ENCODE measurements at regions not wholly inside any gene's neighbourhood (a gene's known extent, or its start where the extent isn't known, plus 50 kb on each side); places are given as distances from the start of the nearest gene placed in this dataset.

DNA sequence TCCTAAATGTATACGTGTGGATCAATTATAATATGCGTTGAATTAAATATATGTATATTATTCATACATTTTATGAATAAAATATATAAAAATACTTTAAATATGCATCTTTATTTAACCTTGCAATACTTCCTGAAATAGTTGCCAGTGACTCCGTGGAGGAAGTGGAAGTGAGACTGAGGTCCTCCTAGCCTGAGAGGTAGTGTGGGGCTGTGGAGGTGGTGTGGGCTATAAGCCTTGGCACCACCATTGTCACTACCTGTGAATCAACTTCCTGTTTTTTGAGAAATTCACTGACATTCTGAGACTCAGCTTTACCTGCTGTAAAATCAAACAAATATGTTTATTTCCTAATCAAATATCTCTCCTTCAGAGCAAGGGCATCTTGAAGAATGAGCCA is 514.2 kb downstream of the VRK1 start:
- no peak for DNase-seq

DNA sequence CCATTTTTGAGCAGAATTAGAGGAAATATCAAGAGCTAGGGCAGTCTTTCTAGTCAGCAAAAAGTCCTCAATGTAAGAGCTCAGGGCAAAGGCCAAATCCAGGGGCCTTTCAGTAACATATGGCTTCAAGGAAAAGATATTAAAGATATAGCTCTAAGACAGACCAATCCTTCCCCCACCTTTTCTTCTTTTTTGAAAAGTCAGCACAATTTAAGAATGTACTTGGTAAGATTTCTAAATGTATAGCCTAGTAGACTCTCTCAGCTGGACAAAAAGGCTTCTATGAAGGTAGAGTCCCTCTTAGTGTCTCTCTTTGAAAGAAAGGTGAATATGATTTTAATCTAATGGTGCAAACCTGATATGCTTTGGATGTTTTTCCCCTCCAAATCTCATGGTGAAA is 515.7 kb downstream of the VRK1 start:
- no peak for DNase-seq

DNA sequence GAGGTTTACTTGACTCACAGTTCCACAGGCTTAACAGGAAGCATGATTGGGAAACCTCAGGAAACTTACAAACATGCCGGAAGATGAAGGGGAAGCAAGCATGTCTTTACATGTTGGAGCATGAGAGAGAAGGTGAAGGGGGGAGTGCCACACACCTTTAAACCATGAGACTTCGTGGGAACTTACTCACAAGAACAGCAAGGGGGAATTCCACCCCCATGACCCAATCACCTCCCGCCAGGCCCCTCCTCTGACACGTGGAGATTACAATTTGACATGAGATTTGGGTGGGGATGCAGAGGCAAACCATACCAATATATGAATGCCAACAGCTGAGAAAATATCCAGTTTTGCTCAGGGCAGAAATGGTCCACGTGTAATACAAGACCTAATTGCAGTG is 518.6 kb downstream of the VRK1 start:
- DNase-seq: no peak

DNA sequence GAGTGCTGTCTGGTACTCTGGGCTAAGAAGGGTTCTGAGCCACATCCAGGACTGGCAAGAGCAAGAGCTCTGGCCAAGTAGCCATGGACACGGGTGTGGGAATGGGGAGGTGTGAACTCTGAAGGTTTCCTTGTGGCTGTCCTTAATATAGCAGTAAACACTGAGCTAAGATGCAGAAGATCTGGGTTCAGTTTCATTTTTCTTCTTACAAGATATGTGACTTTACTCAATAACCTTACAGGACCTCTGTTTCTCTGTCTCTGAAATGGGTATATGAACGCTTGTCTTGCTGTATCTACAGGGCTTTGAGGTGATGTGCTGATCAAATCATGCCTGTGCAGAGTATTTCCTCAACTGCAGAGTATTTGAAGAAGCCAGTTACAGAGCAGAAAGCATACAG is 521.2 kb downstream of the VRK1 start:
- DNase-seq: no peak

DNA sequence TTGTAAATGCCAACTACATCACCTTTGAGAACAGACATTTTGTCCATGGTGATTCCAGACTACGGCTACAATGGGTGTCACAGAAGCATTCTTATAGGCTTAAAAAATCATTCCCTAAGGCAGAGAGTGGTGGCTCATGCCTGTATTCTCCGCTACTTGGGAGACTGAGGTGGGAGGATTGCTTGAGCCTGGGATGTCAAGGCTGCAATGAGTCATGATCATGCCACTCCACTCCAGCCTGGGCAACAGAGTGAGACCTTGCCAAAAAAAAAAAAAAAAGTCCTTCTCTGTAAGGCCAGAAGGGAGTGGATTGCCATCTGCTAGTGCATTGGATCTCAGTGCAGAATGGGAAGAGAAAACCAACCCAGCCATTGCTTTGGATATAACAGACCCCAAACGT is 522.5 kb downstream of the VRK1 start:
- DNase-seq: no peak

DNA sequence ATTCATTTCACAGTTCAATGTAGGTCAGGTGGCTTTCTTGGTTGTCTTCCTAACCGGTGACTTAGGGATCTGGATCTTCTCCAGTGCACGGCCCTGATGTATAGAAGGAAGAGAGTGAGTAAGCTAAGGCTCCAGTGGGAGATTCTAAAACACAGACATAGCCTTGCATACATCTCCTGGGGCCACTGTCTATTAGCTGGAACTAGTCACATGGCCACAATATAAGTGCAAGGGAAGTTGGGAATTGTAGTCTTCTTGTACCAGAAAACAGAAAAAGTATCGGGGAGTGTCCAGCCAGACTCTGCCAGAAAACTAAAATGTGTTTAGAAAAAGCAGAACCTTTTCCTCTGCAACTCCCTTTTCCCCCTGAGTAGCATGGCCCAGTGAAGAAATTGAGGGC is 531.6 kb downstream of the VRK1 start:
- DNase-seq: no peak

DNA sequence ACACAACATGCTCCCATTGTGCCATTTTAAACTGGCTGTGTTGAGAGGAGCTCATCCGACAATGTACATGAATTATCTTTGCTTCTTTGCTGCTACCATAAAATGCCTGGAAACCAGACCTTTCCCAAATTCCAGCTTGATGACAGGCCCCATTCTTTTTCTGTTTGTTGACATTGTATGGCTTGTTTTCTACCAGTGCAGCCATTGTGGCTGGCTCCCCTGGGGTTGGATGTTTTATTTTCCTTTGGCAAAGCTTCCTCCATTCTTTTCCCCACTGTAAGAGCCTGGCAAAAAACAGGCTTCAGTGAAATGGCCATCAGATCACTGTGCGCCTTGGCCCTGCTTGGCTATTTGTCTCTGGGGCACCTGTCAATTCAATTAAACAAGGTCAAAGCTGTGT is 532.5 kb downstream of the VRK1 start:
- no peak for DNase-seq

DNA sequence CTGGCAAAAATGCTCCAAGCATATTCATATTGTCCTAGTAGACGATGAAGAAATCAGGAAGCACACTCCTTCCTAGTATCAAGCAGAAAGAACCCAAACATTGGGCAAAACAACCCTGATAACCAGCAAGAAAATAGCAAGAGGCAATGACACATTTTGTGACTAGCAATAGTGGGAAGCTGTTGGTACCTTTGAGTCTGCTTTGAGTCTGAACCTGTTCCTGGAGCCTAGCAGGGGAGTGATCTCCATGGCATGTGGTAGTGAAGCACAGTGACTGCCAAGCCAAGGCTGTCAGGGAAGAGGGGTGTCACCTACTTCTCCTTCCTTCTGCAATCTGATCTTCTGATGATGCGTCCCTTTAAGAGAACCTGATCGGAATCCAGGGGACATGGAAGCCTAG is 533.9 kb downstream of the VRK1 start:
- DNase-seq: no peak

DNA sequence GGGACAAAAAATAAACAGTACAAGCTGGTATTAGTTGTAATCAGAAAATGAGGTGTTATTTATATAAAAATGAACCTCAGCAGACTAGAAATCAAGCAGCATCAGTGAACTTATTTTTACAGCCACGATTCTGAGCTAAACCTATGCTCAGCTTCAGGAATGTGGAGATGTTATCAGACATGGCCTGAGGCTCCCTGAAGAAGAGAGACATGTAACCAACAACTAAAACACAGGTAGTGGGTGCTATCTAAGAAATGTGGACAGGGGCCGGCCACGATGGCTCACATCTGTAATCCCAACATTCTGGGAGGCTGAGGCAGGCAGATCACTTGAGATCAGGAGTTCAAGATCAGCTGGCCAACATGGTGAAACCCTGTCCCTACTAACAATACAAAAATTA is 534.3 kb downstream of the VRK1 start:
- no peak for DNase-seq

DNA sequence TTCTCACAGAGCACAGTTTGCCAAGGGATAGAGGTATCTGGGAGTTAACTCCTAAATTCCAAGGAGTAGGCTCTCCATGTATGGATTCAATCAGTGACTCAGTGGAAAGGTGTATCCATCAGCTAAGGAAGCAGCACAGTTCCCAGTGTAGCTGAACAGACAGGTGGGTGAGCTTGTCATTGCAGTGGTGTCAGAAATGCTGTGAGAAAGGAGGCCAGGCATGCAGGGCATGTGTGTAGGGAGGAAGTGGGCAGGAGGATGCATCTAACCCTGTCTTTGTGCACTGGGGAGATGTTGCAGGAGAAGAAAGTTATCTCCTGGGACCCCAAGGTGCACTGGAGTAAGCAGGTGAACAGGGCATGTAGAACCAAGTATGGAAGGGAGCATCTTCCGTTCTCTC is 539.0 kb downstream of the VRK1 start:
- DNase-seq: no peak

DNA sequence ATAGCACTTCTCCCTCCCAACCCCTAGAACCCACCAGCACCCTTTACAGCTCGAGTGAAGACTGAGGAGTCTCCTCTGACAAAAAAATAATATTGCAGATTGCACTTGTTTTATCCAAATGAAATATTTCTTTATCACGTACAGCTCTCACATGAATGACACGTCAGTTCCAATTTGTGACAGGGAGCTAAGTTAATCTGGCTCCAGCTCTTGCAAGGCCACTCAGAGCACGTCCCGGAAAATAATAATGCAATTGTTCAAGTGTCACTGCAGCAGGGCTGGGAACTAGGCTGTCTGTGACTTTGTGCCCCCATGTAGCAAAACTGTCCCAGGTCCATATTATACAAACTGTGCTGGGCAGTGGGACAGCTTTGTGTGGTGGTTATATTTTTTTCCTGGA is 539.6 kb downstream of the VRK1 start:
- DNase-seq: no peak

DNA sequence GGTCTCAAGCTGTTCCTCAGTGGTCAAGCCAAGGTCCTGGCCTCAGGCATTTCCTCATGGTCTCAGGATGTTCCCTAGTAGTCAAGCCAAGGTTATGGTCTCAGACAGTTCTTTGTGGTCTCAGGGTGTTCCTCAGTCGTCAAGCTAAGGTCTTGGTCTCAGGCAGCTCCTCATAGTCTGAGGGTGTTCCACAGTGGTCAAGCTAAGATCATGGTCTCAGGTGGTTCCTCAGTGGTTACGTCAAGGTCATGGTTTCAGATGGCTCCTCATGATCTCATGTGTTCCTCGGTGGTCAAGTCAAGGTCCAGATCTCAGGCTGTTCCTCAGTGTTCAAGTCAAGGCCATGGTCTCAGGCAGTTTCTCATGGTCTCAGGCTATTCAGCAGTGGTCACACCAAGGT is 540.1 kb downstream of the VRK1 start:
- DNase-seq: no peak

DNA sequence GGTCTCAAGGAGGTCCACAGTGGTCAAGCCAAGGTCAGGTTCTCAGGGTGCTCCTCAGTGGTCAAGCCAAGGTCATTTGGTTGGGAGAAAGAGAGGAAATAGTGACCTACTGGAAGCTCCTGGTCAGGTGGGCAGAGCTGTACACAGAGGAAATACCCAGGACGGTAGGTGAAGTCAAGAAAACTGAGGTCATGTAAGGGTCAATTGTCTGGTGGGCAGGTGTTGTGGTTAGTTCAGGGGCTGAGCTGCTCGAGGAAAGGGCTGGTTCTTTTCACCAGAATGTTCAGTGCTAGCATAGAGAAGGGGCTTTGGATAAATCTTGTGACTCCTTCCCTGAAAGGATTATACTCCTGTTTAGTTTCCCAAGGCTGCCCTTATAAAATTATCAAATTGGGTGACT is 540.5 kb downstream of the VRK1 start:
- no peak for DNase-seq

DNA sequence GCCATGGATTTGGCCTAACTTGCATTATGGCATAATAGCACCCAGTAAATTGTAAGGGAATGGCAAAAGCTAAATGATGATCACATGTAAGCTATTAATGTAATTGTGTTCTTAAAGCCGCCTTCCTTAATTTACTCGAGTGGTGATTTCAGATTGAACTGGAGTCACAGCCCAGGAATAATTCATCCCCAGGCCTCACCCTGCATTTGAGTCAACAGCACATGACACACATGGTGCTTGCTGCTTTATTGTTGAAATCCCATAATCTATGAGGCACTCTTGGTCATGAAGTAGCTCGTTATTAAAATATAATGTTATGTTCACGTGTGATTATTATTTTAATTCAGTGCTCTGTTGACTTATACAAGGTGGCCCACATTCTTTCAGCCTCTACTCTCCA is 547.5 kb downstream of the VRK1 start:
- DNase-seq: no peak

DNA sequence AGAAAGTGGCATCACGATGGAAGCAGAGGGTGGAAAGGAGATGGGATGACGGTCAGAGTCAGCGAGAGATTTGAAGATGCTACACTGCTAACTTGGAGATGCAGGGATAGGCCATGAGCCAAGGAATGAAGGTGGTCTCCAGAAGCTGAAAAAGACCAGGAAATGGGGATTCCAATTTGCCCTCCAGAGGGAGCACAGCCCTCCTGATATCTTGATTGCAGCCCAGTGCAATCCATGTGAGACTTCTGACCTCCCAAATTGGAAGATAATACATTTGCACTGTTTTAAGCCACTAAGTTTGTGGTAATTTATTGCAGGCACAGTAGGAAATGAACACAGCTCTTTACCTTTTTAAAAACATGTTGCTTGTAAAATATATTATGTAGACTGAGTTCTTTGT is 549.5 kb downstream of the VRK1 start:
- DNase-seq: no peak

DNA sequence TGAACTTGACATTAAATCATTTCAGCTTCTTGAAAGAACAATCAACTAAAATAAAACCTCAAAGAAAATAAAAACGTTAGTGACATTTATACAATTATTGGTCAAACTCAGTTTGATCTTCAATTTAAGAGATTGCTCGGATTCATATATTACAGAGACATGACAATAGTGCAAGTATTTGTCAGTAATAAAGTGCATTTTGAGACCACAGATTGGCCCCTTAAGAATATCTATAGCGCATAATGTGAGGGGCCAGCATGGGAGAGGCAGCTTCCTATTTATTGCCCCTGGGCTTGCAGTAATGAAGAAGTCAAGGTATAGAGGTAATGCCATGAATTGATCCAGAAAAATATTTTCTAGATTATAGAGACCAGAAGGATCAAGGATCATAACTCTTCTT is 552.3 kb downstream of the VRK1 start:
- no peak for DNase-seq

DNA sequence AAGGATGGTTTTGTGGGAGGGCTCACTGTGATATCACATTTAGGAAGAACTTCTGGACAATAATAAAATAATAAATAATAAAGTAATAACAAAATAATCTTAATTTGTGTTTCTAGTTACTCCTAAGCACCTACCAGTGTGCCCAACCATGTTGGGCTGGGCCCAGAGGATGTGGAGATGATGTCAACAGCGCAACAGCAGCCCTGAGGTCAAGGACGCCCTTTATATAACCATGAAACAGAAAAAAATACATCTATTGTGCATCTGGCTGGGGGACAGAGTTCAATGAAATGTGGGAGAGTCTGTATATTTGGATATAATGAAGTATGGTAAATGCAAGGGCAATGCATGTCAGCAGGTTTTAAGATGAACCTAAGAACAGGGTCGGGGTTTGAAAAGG is 552.8 kb downstream of the VRK1 start:
- no peak for DNase-seq

DNA sequence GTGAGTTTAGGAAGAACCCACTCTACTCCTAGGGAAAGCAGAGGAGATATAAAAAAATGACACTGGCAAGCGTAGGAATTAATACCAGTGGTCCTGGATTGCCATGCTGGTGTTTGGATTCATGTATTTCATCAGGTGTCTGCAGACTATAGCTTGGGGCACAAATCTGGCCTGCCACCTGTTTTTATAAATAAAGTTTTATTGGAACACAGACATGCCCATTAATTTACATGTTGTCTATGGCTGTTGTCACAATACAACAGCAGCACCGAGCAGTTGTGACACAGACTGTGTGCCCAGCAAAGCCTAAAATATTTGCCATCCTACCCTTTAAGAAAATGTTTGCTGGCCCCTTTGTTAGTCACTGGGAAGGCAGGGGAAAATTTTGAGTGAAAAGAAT is 553.2 kb downstream of the VRK1 start:
- DNase-seq: no peak

DNA sequence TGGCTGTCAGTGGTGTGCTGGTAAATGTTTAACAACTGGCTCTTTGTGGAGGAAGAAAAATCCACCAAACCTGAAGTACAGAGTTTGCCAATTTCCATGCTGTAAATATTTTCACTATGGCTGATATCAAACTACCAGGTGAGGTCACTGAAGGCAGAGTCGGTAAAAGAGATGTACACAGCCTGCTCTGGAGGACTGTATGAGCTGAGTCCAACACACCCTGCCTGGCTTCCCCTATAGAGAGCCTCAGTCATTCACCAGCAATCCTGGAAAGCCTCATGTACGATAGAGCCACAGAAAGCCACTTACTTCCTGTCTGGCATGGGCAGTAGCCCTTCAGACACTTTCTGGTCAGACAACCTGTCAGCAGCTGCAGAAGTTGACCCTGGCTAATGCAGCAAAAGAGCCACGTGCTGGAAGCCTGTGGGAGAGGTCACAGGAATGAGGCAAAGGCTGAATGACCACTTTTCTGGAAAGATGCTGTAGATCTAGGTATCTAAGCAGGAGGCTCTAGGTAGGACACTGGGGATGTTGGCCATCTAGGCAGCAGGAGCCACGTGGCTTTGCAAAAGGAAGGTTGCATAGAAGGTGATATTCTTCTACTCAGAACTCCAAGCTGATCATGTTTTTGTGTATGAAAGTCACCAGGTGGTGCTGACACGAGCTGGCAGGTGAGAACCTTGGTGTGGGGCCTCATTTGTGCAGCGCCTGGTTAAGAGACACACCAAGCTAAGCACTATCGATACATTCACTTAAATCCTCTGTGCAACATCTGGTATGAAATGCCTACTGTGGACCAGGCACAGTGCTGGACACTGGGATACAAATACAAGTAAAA is 553.9 kb downstream of the VRK1 start:
- no peak for DNase-seq

DNA sequence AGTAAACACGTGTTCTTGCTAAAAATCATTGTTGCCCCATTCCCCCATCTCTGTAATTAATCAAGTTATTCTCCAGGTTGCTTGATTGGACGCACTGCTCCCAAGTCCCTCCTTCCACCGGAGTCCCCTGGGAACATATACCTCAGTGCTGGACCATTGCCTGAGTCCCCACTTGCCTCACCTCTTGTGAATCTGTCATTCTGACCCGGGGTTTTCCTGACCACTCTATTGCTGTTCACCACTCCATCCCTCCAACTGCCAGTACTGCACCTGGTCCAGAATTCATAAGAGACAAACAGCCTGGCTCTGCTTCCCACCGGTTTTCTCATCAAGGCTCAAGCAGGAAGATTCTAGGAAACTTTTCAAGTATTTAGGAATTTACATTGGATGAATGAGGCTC is 555.9 kb downstream of the VRK1 start:
- DNase-seq: no peak

DNA sequence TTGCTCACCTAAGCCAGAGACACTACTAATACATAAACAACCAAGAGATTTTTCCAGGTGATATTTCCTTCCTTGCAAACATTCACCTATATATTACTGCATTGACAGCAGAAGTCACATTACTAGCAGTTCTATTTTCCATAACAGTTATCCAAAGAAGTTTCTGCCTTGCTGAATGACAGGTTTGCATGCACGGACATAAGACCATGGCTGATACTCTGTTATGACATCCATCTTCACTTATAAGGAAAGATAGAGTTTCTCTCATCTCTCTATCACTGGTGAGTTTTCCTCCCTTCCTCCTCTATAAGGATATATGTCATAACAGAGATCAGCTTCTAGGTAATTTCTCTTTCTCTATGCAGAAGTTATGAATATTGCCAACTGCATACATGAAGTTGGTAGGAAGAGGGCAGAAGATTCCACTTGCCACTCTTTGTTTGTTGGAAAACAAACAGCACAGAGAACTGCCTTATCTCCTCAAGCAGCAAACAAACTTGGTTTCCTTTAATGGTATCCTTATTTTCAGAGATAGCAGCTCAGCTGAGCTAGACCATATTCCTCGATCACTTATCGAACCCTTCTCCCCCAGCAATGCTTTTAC is 557.0 kb downstream of the VRK1 start:
- DNase-seq: no peak

DNA sequence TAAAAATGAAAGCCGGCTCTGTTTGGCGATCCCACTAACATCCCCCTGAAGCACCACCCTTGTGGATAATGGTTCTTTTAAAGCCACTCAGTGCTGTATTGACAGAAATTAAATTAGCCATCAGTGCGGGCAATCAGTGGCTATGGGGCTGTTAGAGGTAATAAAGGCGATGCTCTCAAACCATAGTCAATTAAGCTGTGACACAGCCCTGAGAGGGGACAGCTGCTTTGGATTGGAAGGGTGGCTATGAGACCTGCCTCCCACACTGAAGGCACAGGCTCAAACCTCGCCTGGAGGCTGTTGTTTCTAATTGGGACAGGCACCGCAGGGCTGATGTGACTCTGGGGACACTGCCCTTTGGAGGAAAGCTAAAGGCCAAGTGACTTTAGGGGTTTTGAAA is 562.2 kb downstream of the VRK1 start:
- peak; percentile 74 for DNase-seq

DNA sequence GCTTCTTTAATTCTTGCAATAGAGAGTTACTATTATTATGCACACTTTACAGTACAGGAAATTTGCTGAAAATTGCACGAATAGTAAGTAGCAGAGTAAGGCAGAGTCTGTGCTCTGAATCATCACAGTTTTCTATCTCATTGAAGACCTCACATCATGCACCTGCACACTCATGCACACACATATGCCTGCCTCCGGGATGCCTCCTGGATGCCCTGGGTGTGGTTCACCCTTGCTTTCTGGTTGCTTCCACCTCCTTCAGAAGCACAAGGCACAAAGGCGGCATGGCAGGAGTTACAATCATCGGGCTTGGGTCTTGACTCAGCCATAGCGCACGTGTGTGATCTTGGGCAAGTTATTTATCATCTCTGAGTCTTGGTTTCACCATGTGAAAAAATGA is 564.0 kb downstream of the VRK1 start:
- DNase-seq: no peak

DNA sequence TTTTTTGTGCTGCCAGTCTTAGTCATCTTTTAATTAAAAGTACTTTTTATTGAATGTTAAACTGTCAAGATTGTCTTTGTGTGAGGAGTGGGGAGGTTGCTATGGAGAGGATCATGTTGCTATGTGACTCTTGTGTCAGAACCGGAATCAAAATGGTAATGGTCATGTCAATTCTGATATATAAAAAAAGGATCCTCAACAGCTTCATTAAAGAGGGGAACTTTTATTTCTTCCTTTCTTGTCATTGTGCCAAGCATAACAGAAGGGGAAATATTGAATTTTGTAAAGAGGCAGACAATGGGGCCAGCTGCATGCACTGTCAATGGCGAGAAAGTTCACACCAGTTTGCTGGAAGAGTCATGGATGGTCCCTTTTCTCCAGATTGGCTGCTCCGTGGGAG is 564.8 kb downstream of the VRK1 start:
- DNase-seq: no peak

DNA sequence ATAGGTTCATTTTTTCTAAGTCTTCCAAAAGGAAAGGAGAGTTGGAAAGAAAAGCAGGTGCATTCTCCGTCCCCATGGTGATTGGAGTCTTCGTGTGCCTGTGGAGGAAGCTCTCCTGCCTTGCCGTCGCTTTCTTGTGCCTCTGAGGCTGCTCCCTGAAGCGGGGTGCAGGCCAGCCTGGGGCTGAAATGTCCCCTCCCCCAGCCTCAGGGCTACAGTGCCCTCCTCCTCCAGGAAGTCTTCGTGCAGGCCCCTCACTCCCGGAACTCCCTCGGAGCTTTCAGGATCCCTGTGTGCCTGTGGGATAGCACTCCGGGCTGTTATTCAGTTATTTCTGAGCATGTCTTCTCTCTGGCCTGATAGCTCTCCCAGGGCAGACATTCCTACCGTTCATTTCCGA is 569.2 kb downstream of the VRK1 start:
- no peak for DNase-seq
